GM21381 (cell line): ENCODE measurements at regions not wholly inside any gene's neighbourhood (a gene's known extent, or its start where the extent isn't known, plus 50 kb on each side); places are given as distances from the start of the nearest gene placed in this dataset.
"Not testable (repeated sequence)": the region's sequence is repeated elsewhere in the genome, so short reads cannot be mapped to it uniquely, and the experiment has no call there.

Experiments used
- ATAC-seq: cut with Tn5 transposase; IDR thresholded peaks from one replicate; pipeline ENCODE4 v1.9.1; 2021; ENCODE audit warnings: mild to moderate bottlenecking, moderate library complexity; ENCODE audit not compliant: unreplicated experiment

DNA sequence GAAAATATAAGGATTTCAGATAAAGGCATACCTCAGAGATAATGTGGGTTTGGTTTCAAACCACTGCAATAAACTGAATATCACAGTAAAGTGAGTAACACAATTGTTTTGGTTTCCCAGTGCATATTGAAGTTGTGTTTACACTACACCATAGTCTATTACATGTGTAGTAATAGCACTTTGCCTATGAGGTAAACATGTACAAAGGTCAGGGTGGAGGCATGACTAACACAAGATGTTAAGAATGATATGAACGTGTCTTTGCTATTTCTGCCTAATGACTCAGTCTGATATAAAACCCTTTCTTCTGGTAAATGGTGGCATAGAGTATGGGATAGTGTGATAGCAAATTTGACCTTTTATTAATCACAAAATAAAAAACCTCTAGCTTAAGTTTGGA lies 621.5 kb upstream of the ADGRL2 start:
- ATAC-seq: no peak

DNA sequence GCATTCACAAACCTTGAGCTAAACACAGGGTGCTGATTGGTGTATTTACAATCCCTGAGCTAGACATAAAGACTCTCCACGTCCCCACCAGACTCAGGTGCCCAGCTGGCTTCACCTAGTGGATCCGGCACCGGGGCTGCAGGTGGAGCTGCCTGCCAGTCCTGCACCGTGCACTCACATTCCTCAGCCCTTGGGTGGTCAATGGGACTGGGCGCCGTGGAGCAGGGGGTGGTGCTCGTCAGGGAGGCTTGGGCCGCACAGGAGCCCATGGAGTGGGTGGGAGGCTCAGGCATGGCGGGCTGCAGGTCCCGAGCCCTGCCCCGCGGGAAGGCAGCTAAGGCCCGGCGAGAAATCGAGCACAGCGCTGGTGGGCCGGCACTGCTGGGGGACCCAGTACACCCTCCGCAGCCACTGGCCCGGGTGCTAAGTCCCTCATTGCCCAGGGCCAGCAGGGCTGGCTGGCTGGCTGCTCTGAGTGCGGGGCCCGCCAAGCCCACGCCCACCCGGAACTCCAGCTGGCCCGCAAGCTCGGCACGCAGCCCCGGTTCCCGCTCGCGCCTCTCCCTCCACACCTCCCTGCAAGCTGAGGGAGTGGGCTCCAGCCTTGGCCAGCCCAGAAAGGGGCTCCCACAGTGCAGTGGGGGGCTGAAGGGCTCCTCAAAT lies 622.2 kb upstream of the ADGRL2 start:
- ATAC-seq: not testable (repeated sequence)

DNA sequence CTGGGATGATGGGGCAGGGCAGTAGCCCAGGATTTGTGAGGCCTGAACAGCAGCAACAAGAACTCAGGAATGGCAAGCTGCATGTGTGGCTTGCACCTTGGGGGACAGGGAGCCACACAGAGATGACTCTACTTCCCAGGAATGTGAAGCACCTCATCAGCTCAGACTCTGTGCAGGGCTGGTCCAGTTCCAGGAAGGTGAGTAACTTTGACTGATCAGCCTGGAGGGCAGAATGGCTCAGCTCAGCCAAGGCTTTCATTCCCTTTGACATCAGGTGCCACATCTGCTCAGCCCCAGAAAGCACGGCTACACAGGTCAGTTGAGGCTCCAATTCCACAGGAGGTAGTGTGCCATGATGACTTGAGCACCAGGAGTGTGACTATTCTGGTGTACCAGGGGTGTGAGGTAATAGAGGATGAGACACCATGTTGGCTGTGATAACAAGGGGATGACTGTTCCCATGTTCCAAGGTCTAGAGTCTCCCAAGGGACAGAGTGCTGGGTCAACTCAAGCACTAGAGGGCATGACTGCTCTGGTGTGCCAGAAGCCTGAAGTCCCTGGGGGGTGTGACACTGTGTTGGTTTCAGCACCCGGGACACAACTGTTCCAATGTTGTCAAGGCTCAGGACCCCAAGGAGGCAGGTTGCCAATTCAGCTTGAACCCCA lies 625.8 kb upstream of the ADGRL2 start:
- no peak for ATAC-seq

DNA sequence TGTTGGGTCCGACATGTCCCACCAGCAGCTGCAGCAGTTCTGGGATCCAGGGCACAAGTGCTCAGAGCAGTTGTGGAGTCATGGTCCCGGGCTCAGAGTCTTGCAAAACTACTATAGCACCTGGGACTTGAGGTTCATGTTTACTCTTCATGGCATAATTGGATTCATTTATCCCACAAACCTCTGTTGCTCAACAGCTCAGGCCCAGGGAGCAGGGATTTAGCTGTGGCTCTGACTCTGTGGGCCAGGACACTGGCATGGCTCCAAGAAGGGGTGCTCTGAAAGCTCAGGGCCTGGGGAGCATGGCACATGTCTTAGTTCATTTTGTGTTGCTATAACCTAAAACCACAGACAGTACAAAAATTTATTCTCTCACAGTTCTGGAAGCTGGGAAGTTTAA lies 626.7 kb upstream of the ADGRL2 start:
- ATAC-seq: no peak

DNA sequence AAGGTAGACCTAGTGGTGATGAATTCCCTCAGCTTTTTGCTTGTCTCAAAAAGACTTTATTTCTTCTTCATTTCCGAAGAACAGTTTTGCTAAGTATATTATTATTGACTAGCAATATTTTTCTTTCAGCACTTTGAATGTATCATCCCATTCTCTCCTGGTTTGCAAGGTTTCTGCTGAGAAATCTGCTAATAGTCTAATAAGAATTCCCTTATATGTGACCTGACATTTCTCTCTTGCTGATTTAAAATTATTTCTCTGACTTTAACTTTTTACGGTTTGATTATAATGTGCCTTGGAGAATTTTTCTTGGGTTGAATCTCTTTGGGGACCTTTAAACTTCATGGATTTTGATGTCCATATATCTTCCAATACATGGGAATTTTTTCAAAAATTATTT lies 628.3 kb upstream of the ADGRL2 start:
- ATAC-seq: no peak

DNA sequence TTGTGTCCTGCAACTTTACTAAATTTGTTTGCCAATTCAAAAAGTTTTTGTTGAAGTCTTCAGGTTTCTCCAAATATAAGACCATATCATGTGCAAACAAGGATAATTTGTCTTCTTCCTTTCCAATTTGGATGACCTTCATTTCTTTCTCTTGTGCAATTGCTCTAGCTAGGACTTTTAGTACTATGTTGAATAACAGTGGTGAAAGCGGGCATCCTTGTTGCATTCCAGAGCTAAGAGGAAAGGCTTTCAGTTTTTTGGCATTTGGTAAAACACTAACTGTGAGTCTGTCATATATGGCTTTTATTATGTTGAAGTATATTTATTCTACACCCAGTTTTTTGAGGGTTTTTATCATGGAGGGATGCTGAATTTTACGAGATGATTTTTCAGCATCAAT lies 630.0 kb upstream of the ADGRL2 start:
- ATAC-seq: no peak

DNA sequence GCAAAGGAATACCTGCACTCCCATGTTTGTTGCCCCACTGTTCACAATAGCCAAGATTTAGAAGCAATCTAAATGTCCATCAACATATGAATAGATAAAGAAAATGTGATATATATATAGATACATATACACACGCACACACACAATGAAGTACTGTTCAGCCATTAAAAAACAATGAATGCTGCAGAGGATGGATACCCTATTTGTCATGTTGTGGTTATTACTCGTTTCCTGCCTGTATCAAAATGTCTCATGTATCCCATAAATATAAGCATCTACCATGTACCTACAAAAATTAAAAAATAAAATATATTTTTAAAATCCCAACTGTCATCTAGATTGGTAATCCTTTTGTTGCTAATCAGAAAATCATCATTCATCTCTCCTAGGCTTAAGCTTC lies 634.8 kb upstream of the ADGRL2 start:
- ATAC-seq: no peak

DNA sequence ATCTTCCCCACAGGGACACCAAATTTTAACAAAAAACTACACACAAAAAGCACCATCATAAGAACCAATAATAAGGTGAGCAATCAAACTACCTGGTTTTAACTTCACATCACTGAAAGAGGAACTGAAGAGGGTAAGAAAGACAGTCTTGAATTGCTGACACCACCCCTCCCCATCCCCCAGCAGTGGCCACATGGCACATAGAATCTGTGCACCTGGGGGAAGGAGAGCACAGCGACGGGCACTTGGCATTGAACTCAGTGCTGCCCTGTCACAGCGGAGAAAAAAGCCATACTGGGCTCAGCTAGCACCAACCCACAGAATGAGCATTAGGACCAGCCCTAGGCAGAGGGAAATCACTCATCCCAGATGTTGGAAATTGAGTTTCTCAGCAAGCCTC lies 640.0 kb upstream of the ADGRL2 start:
- ATAC-seq: no peak

DNA sequence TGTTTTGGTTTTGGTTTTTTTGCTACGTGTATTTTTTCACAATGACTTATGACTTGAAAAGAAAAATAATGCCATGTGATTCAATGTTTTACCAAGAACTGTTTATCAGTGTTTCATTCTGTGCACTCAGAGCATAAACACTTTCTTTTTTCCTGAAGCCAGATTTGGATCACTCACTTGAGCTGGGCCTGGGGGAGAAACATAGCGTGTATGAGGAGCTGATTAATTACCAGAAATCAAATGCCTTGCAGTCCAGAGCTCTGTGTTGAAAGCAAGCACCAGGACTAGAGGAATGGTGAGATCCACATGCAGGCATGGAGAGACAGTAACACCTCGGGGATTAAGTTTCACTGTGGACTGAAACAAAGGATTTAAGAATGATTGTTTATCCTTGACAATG lies 642.1 kb upstream of the ADGRL2 start:
- no peak for ATAC-seq

DNA sequence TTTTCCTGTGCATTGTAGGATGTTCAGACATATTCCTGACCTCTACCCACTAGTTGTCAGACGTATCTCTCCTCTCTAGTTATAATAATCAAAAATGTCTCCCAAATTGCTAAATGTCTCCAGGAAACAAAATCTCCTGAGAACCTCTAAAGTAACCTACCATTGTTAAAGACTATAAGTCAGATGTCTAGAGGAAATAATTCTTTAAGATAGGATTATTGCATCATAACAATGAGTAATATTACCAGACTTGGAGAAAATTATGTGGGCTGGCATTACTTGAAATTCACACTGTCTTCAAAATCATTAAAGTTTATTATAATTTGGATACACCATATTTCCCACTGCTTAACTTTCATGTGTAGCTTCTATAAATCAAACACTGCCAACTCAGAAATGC lies 643.0 kb upstream of the ADGRL2 start:
- no peak for ATAC-seq

DNA sequence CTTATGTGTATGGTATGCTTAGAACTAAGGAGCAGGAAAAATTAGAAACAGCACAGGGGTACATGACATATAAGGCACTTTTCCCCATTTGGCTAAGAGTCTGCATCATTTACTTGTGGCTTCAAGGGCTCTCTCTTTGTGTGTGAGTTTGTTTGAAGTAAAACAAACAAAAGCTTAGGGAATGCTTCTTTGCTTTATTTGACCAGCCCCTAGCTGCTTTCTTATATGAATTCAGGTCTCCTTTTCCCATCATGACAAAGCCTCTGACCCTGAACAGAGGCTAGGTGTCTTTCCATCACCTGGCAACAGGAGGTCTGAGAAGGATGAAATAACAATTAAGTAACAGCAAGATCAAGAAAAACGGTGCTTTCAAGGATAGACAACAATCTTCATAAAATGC lies 643.8 kb upstream of the ADGRL2 start:
- ATAC-seq: no peak

DNA sequence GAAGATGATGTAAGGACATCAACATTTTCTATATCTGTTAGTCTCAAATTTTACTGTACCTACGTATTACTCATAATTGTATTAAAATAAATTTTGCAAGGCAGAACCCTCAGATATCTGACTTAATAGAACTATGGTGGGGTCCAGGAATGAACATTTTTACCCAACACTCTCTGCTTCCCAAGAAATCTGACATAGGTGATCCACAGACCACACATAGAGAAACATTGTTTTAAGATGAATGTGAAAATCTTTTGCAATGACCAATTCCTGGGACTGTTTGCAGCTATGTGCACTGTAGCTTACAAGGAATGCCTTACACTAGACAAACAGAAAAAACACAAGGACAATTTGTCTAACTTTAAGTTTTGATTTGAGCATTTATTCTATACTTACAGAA lies 645.6 kb upstream of the ADGRL2 start:
- no peak for ATAC-seq

DNA sequence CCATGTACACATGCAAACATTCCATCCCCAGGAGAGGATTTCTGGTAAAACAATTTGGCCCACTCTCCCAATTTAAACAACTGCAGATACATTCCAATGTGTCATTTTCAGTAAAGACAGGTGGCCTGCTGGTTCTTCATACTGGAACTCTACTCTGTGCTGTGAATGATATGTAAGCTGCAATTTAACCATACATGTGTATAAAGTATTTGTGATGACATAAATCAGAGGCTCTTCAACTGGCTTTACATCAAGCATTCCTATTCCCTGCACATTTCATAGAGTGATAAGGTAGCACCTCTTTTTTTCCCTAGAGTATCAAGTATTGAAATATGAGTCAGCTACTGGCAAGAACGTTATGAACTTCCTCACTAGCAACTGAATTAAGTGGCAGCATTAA lies 649.5 kb upstream of the ADGRL2 start:
- no peak for ATAC-seq

DNA sequence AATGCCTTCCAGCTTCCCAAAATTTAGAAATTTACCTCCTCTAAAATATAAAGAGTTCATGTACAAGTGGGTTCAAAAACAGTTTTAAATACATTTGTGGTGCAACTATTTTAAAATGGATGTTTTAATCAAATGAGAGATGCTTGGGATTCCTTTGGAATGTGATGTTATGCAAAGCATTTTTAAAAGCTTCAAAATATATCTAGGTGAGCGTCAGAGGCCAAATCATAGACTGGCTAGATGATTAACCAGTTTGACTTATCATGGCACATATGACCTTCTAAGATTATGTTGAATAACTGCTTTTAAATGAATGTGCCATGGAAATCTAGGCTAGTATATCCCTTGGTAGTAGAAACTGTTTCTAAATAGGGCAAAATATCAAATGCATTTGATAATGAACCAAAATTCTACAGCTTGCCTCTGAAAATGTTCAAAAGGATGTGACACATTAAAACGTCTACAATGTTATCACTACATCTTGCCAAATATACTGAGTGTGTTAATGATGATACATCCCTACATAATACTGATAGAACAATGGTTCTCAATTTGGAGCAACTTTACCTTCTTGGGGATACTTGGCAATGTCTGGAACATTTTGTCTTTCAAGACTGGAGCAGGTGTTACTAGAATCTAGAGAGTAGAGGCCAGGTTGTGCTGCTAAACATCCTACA lies 650.9 kb upstream of the ADGRL2 start:
- no peak for ATAC-seq

DNA sequence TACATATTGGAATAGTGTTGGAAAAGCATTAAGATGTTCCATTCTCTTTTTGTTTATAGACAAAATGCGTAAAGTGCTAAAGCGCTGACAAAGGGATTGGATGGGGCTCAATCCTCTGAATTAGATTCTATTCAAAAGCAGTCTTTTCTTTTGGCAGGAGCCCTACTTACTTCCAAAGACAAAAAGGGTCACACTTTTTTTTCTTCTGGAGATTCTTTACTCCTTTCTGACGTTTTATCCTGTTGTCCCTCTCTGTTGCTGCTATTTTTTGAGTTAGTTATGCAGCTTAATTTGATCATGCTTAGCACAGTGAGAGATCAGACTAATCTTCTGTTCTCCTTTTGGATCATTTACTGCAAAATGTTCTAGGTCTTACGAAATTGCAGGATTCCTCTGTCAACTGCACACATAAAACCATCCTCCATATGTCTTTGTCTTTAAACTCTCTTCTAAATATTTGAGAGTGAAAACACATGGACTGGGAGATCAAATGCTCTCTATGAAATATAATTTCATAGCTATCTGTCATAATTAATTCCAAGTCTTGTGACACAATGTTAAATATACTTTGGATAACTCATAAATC lies 656.4 kb upstream of the ADGRL2 start:
- ATAC-seq: no peak

DNA sequence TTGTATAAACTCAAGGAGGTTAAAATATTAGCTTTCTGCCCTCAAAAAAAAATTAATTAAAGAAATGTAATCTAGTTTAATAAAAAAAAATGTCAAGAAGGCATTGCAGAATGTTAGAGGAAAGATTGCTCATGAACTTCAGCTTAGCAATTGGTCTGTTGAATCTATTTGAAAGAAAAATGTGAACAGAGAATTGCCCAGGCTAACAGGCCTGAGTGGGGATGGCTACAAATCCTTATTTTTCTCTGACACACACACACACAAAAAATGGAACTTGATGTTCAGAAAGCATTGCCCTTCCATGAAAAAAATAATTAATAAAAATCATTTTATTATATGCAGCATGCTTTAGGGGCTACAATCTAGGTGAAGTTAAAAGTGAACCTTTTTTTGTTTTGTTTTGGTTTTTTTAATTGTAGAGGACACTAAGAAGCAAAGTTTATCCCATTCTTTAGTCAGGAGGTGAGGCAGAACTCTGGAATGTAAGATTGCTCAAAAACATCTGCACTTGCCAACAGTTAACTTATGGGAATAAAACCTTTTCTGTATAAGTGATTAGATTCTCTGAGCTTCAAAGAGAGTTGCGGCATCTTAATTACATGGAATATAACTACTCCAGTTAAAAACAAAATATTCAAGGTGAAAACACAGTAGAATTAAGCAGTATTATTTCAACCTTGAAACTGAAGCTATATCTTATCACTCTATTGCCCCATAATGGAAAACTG lies 658.5 kb upstream of the ADGRL2 start:
- no peak for ATAC-seq

DNA sequence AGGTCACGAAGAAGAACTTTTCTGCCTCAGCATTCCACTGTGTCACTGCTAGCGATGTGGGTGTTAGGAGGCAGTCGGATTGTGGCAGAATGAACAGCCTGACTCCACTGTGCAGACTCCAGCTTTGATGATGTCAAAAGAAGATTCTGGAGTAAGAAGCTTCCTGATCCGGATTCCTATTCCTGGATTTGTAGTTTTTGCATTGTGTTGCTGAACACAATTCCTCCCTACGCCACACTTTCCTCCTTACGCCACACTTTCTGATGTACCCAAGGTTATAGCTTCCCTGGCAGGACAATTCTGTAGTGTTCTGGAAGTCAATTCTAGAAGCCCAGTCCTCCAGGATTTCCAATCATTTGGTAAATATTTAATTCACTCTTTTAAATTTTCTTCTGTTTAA lies 665.2 kb upstream of the ADGRL2 start:
- ATAC-seq: no peak

DNA sequence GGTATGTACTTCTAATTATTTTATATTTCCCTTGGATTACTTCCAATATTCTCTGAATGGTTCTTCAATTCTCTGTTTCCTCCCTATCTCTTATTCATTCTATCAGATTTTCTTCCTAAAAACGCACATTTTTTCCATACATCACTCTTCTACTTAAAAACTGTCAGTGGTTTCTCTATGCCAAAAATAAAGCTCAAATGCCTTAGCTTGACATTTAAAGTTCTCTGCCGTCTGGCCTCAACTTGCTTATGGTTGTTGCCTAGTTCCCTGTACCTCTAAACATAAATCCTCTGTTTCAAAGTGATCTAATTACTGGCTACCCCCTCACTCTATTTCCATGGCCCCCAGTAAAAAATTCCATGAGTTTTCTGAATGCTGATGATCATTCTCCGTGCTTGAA lies 671.0 kb upstream of the ADGRL2 start:
- no peak for ATAC-seq

DNA sequence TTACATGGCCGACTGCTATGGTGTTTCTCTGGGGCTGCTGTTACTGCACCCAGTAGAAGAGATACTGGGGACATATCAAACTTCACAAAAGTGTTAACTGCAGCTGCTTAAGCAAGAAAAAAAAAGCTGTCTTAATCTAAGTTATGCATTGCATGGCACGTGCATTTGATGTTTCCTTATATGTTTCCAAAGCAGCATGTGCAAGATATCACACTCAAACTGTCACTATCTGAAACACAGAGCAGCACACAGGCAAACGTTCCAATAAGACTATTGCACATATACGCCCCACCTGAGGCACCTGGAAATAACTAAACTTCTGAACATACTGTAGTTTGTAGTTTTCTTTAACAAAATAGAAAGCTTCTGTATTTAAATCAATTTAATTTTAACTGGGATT lies 671.4 kb upstream of the ADGRL2 start:
- no peak for ATAC-seq

DNA sequence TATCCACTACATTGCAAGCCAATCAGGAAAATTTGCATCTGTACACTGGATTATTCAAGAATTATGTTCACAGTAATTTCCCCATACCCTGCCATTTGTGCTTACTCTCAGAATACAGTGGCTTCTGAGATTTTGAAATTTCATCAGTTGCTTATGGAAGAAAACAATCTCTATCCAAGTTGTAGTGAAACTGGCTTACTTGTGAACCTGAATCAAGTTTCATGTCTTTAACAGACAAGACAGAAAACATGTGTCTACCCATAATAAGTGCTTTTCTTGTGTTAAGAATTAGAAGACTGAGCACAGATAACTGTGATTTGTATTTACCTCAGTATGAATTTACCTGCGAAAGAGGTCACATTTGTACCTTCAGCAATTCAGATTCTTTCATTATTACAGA lies 672.7 kb upstream of the ADGRL2 start:
- ATAC-seq: no peak

DNA sequence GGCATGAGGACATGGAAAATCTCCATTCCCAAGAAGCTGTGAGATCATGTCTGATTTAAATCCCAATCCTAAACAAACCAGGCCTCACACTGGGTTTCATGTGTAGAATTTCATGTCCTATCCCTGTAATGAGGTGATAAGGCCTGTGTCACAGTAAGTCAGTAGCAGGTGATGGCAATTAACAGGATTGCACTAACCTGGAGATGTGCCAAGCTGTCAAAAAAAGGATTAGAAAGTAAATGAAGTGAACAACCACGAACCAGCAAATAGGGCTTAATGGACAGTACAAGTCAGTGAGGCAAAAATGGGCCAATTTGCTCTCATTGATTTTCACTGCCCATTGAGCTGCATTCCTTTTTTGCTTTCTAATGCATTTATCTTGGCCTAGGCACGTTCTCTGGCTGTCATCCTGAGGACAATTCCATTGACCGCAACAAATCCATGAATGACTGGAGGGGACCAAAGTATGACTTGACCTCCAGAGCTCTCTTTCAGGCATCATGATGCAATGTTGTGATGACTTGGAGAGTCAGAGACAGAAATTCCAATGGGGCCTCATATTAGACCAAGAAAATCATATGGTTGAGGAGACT lies 673.6 kb upstream of the ADGRL2 start:
- no peak for ATAC-seq
